ENCODE measurements at regions not wholly inside any gene's neighbourhood (a gene's known extent, or its start where the extent isn't known, plus 50 kb on each side); places are given as distances from the start of the nearest gene placed in this dataset.

DNA sequence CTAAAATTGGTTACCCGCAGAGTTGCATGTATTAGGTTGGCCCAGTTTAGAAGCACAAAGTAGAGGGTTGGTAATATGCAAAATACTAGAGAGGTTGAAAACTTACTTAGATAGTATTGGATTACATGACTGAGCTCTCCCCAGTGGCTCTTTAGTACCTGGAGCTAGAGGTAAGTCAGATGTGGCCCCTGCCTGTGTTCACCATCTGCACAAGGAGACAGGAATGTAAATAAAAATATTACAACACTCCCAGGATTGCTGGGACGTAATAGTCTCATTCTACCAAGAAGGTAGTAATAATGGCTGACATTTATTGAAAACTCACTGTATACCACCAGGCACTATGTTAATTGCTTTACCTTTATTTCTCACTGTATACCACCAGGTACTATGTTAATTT is 129.6 kb downstream of the SLC17A6 start:
- TF ChIP-seq TEAD4 (IDR thresholded peaks at IDR 0.05; ENCODE audit: borderline replicate concordance, insufficient read depth) (no peak), EZH2phosphoT487 (IDR thresholded peaks at IDR 0.05; ENCODE audit: borderline replicate concordance, low read depth) (no peak), MXI1 (IDR thresholded peaks at IDR 0.05; ENCODE audit: low read depth, low read length) (no peak), EP300 (IDR thresholded peaks at IDR 0.05; ENCODE audit: borderline replicate concordance in 1 of 2, low read depth in 1 of 2, low read length in 1 of 2) (no peak), NRF1 (IDR thresholded peaks at IDR 0.05; ENCODE audit: low read depth, low read length) (no peak), TCF12 (IDR thresholded peaks at IDR 0.05) (no peak), YY1 (IDR thresholded peaks at IDR 0.05; ENCODE audit: low read depth) (no peak), GABPA (IDR thresholded peaks at IDR 0.05; ENCODE audit: low read depth) (no peak), FOXM1 (IDR thresholded peaks at IDR 0.05; ENCODE audit: low read depth) (no peak)
- TF ChIP-seq, protein P1, sequence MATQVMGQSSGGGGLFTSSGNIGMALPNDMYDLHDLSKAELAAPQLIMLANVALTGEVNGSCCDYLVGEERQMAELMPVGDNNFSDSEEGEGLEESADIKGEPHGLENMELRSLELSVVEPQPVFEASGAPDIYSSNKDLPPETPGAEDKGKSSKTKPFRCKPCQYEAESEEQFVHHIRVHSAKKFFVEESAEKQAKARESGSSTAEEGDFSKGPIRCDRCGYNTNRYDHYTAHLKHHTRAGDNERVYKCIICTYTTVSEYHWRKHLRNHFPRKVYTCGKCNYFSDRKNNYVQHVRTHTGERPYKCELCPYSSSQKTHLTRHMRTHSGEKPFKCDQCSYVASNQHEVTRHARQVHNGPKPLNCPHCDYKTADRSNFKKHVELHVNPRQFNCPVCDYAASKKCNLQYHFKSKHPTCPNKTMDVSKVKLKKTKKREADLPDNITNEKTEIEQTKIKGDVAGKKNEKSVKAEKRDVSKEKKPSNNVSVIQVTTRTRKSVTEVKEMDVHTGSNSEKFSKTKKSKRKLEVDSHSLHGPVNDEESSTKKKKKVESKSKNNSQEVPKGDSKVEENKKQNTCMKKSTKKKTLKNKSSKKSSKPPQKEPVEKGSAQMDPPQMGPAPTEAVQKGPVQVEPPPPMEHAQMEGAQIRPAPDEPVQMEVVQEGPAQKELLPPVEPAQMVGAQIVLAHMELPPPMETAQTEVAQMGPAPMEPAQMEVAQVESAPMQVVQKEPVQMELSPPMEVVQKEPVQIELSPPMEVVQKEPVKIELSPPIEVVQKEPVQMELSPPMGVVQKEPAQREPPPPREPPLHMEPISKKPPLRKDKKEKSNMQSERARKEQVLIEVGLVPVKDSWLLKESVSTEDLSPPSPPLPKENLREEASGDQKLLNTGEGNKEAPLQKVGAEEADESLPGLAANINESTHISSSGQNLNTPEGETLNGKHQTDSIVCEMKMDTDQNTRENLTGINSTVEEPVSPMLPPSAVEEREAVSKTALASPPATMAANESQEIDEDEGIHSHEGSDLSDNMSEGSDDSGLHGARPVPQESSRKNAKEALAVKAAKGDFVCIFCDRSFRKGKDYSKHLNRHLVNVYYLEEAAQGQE (IDR thresholded peaks at IDR 0.05; ENCODE audit: low read depth, low read length), result no peak
- TF ChIP-seq, protein P2, sequence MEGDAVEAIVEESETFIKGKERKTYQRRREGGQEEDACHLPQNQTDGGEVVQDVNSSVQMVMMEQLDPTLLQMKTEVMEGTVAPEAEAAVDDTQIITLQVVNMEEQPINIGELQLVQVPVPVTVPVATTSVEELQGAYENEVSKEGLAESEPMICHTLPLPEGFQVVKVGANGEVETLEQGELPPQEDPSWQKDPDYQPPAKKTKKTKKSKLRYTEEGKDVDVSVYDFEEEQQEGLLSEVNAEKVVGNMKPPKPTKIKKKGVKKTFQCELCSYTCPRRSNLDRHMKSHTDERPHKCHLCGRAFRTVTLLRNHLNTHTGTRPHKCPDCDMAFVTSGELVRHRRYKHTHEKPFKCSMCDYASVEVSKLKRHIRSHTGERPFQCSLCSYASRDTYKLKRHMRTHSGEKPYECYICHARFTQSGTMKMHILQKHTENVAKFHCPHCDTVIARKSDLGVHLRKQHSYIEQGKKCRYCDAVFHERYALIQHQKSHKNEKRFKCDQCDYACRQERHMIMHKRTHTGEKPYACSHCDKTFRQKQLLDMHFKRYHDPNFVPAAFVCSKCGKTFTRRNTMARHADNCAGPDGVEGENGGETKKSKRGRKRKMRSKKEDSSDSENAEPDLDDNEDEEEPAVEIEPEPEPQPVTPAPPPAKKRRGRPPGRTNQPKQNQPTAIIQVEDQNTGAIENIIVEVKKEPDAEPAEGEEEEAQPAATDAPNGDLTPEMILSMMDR (IDR thresholded peaks at IDR 0.05), result no peak
- TF ChIP-seq, protein P3, sequence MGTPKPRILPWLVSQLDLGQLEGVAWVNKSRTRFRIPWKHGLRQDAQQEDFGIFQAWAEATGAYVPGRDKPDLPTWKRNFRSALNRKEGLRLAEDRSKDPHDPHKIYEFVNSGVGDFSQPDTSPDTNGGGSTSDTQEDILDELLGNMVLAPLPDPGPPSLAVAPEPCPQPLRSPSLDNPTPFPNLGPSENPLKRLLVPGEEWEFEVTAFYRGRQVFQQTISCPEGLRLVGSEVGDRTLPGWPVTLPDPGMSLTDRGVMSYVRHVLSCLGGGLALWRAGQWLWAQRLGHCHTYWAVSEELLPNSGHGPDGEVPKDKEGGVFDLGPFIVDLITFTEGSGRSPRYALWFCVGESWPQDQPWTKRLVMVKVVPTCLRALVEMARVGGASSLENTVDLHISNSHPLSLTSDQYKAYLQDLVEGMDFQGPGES (IDR thresholded peaks at IDR 0.05; ENCODE audit: low read depth, low read length), result no peak
- TF ChIP-seq, protein P4, sequence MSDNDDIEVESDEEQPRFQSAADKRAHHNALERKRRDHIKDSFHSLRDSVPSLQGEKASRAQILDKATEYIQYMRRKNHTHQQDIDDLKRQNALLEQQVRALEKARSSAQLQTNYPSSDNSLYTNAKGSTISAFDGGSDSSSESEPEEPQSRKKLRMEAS (IDR thresholded peaks at IDR 0.05; ENCODE audit: low read depth), result no peak

Measured in SK-N-SH (cell line).